ENCODE measurements at regions not wholly inside any gene's neighbourhood (a gene's known extent, or its start where the extent isn't known, plus 50 kb on each side); places are given as distances from the start of the nearest gene placed in this dataset.

GRCh38 chr9:91036826-91037510, 235.3 kb downstream of the SYK start:
- DNase-seq (ENCODE audit: low read depth) (peak; percentile 67), FAIRE-seq (peak; percentile 86)
- TF ChIP-seq, protein P1, sequence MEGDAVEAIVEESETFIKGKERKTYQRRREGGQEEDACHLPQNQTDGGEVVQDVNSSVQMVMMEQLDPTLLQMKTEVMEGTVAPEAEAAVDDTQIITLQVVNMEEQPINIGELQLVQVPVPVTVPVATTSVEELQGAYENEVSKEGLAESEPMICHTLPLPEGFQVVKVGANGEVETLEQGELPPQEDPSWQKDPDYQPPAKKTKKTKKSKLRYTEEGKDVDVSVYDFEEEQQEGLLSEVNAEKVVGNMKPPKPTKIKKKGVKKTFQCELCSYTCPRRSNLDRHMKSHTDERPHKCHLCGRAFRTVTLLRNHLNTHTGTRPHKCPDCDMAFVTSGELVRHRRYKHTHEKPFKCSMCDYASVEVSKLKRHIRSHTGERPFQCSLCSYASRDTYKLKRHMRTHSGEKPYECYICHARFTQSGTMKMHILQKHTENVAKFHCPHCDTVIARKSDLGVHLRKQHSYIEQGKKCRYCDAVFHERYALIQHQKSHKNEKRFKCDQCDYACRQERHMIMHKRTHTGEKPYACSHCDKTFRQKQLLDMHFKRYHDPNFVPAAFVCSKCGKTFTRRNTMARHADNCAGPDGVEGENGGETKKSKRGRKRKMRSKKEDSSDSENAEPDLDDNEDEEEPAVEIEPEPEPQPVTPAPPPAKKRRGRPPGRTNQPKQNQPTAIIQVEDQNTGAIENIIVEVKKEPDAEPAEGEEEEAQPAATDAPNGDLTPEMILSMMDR (IDR thresholded peaks at IDR 0.05; ENCODE audit: insufficient read depth, low read length, severe bottlenecking): peak; percentile 40
- no peaks in the 10 kb centered on the region for H3K27me3 ChIP-seq (ENCODE audit: control insufficient read depth, insufficient read depth, low read length)
- no peak overlapping the region for H3K4me3 ChIP-seq (ENCODE audit: low read depth, low read length)
- no peaks in the 10 kb centered on the region for H3K36me3 ChIP-seq (ENCODE audit: control insufficient read depth, insufficient read depth, low read length)

- no peaks in the 10 kb centered on the region for H3K36me3 ChIP-seq (ENCODE audit: control insufficient read depth, insufficient read depth, low read length)
- H3K4me3 ChIP-seq (ENCODE audit: low read depth, low read length): no peak overlapping the region
- DNase-seq (ENCODE audit: low read depth) (peak; percentile 41), FAIRE-seq (peak; percentile 86)
- H3K27me3 ChIP-seq (ENCODE audit: control insufficient read depth, insufficient read depth, low read length): no peaks in the 10 kb centered on the region
- TF ChIP-seq, protein P1 (IDR thresholded peaks at IDR 0.05; ENCODE audit: insufficient read depth, low read length, severe bottlenecking): no peak
Observed at GRCh38 chr9:91037511-91038482, 236.2 kb downstream of the SYK start.

DNA sequence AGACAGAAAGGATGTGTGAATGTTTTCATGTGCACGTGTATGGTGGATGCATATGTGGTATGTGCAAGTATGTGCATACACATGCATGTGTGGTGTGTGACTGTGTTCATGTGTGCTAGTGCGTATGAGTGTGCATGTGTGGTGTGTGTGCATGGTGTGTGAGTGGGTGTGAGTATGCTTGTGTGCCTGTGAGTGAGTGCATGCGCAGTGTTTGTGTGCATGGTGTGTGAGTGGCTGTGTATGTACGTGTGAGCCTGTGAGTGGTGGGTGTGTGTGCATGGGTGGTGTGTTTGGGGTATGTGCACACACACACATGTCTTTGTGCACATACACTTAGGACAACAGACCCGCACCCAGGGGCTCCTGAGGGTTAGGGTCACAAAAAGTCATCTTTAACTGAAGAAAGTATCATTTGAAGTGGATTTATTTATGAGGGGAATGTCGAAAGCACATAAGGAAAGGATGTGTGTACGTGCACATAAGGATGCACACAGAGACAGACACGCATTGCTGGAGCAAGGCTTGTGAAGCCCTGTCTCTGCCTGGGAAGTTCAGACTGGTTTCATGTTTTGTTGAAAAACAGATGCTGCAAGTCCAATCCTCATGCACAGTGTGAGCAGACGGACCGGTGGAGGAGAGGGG, 237.0 kb downstream of the SYK start:
- Histone ChIP-seq H3K27me3 (ENCODE audit: control insufficient read depth, insufficient read depth, low read length) (no peaks in the 10 kb centered on the region), H3K4me3 (ENCODE audit: low read depth, low read length) (no peak overlapping the region), H3K36me3 (ENCODE audit: control insufficient read depth, insufficient read depth, low read length) (no peaks in the 10 kb centered on the region)
- FAIRE-seq (peak; percentile 99), DNase-seq (ENCODE audit: low read depth) (no peak)
- TF ChIP-seq, protein P1 (IDR thresholded peaks at IDR 0.05; ENCODE audit: insufficient read depth, low read length, severe bottlenecking): no peak

DNA sequence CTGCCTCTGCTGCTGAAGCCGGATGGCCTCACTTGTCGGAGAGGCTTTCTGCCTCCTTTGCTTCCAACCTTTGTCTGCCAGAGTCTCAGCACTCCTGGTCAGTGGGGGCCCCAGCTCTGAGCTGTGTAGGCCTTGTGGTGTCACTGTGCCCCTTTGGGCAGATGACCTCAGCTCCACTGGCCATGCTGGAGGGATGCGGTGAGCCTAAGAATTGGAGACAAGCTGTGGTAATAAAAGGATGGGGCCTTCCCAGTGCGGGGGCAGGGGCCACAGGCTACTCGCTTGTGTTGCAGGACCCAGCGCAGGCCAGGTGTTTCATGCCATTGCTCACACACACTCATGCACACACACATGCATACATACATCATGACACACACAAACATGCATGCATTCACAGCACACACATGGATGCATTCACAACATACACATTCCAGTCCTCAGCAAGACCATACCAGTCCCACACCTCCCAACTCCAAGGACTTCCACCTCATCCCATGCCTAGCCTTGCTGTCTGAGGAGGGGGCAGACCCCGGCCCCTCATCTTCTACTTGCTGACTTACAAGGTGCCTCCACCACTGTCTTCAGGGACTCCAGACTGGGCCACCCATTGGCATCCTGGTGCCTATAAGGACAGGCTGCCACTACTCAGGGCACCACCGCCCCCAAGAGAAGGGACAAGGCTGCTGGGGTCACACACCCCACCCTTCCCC, 237.7 kb downstream of the SYK start:
- DNase-seq (ENCODE audit: low read depth) (no peak), FAIRE-seq (peak; percentile 23)
- no peak overlapping the region for H3K4me3 ChIP-seq (ENCODE audit: low read depth, low read length)
- TF ChIP-seq, protein P1 (IDR thresholded peaks at IDR 0.05; ENCODE audit: insufficient read depth, low read length, severe bottlenecking): no peak
- H3K36me3 ChIP-seq (ENCODE audit: control insufficient read depth, insufficient read depth, low read length): no peaks in the 10 kb centered on the region
- no peaks in the 10 kb centered on the region for H3K27me3 ChIP-seq (ENCODE audit: control insufficient read depth, insufficient read depth, low read length)

DNA sequence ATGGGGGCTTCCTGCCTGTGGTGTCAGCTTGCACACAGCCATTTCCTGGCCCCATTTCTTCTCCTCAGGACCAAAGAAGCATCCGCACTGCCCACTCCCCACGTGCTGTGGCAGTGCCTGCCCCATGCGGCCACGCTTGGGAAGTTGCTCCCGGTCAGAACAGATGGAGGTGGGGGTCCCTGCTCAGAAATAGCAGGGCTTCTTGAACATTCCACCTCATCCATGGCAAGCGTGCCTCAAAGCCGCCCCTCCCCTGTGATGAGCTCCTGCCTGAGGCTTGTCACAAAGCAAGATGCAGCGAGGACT, 238.2 kb downstream of the SYK start:
- DNase-seq (ENCODE audit: low read depth) (no peak), FAIRE-seq (no peak)
- no peaks in the 10 kb centered on the region for H3K36me3 ChIP-seq (ENCODE audit: control insufficient read depth, insufficient read depth, low read length)
- H3K27me3 ChIP-seq (ENCODE audit: control insufficient read depth, insufficient read depth, low read length): peaks cover 4% of the 10 kb centered on the region
- TF ChIP-seq, protein P1 (IDR thresholded peaks at IDR 0.05; ENCODE audit: insufficient read depth, low read length, severe bottlenecking): no peak
- no peak overlapping the region for H3K4me3 ChIP-seq (ENCODE audit: low read depth, low read length)

Measured in bronchial epithelial cell (primary cell).